Activated naive CD8-positive, alpha-beta T cell treated with anti-CD3 and anti-CD28 coated beads, Interleukin-2, amount 50 U/mL, for 24 hours (primary cell): ENCODE measurements at regions not wholly inside any gene's neighbourhood (a gene's known extent, or its start where the extent isn't known, plus 50 kb on each side); places are given as distances from the start of the nearest gene placed in this dataset.

ENCODE experiments used
- ATAC-seq: fragments of 150-1000 bp; cut with Tn5 transposase; one replicate; pipeline ENCODE4 v1.10.0; 2021
- DNase-seq: peaks from one replicate; pipeline ENCODE4 v3.0.0; 2021
- H3K27ac Mint-ChIP-seq: one replicate; pipeline ENCODE4 v1.8.0; 2021; ENCODE audit warnings: mild to moderate bottlenecking, mixed read lengths
- H3K27me3 Mint-ChIP-seq: one replicate; pipeline ENCODE4 v1.8.0; 2021; ENCODE audit warnings: mixed read lengths
- H3K36me3 Mint-ChIP-seq: one replicate; pipeline ENCODE4 v1.8.0; 2021; ENCODE audit warnings: low read depth, mixed read lengths
- H3K4me1 Mint-ChIP-seq: one replicate; pipeline ENCODE4 v1.8.0; 2021; ENCODE audit warnings: mixed read lengths
- H3K4me3 Mint-ChIP-seq: one replicate; pipeline ENCODE4 v1.8.0; 2021; ENCODE audit warnings: mild to moderate bottlenecking, moderate library complexity, mixed read lengths
- H3K9me3 Mint-ChIP-seq: one replicate; pipeline ENCODE4 v1.8.0; 2021; ENCODE audit warnings: mixed read lengths

DNA sequence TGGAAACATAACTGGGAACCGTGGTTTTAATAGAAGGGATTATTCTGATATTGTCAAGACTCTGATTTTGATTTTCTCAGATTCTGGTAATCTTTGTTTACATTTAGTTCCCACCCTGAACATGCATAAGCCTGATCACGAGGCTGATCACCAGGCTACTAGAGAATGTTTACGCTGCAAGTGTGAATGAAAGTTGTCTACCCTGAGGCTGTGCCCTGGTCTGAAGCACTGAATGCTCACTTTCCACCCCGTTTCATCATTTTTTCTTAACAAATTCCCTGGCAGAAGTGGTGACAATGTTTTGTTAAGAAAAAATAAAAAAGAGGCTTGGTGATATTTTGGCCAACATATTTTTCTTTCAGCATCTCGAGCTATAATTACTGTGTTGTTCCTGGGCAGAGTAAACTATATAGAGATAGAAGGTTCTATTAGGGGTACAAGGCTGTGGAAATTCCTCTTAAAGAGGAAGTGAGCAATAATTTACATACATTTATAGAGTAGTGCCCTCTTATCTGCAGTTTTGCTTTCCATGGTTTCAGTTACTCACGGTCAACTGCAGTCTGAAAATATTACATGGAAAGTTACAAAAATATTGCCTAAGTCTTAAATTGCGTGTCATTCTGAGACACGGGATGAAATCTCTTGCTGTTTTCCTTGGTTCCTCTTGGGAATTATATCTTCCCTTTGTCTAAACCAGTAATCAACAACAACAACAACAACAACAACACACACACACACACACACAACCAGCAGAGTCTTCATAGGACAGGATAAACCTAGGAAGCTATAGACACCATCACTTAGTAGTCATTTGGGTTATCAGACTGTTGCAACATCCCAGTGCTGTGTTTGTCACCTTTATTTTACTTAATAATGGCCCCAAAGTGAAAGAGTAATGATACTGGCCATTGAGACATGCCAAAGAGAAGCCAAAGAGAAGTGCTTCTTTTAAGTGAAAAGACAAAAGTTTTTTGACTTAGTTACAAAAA lies 566.6 kb upstream of the CITED2 start:
- ATAC-seq (no peak), DNase-seq (no peak)
- Mint-ChIP-seq H3K9me3 (no peaks in the 10 kb centered on the region), H3K4me1 (peaks cover 8% of the 10 kb centered on the region), H3K27me3 (peaks cover 3% of the 10 kb centered on the region), H3K27ac (no peak overlapping the region), H3K36me3 (no peaks in the 10 kb centered on the region), H3K4me3 (no peak overlapping the region)

- Mint-ChIP-seq H3K4me1 (peaks cover 8% of the 10 kb centered on the region), H3K27me3 (peaks cover 3% of the 10 kb centered on the region), H3K27ac (no peak overlapping the region), H3K36me3 (no peaks in the 10 kb centered on the region), H3K9me3 (no peaks in the 10 kb centered on the region), H3K4me3 (no peak overlapping the region)
- ATAC-seq: no peak
- DNase-seq: no peak
Observed at GRCh38 chr6:139939189-139939979, 564.9 kb upstream of the CITED2 start.

DNA sequence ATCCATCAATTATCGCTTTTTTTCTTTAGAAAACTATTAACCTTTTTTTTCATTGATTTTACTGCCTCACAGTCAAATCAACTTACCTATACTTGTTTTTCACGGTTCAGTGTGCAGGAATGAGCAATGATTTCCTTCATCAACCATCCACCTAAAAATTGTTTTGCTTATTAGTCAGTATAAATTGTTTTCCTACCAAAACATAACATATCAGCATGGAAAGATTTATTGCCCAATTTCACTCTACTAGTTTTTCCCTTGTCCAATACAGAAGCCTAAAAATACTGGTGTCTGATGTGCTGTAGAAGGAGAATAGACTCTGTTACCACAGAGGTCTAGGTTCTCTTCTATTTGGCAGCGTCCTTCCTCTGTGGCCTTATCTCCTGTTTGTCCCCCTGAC lies 558.2 kb upstream of the CITED2 start:
- ATAC-seq: no peak
- Mint-ChIP-seq H3K4me1 (no peaks in the 10 kb centered on the region), H3K27me3 (no peaks in the 10 kb centered on the region), H3K9me3 (no peaks in the 10 kb centered on the region), H3K36me3 (no peaks in the 10 kb centered on the region), H3K27ac (no peak overlapping the region), H3K4me3 (no peak overlapping the region)
- no peak for DNase-seq

DNA sequence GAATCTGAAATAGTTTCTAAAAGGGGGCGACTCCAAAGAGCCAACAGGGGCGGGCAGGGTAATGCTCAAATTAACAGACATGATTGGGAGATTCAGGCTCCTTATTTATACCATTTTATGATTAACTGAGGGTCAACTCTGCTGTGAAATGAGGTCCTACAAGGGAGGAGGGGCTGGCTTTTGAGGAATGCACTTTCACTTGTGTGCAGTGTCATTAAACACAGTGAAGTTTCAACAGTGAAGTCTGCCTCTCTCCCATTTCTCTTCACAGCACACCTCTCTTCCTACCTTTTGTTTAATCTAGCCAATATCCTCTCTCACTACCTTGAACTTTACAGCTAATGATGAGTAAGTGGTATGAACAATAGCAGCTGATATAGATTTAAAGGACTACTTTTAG lies 557.3 kb upstream of the CITED2 start:
- Mint-ChIP-seq H3K4me3 (no peak overlapping the region), H3K4me1 (no peaks in the 10 kb centered on the region), H3K27me3 (no peaks in the 10 kb centered on the region), H3K27ac (no peak overlapping the region), H3K9me3 (no peaks in the 10 kb centered on the region), H3K36me3 (no peaks in the 10 kb centered on the region)
- ATAC-seq (no peak), DNase-seq (no peak)

DNA sequence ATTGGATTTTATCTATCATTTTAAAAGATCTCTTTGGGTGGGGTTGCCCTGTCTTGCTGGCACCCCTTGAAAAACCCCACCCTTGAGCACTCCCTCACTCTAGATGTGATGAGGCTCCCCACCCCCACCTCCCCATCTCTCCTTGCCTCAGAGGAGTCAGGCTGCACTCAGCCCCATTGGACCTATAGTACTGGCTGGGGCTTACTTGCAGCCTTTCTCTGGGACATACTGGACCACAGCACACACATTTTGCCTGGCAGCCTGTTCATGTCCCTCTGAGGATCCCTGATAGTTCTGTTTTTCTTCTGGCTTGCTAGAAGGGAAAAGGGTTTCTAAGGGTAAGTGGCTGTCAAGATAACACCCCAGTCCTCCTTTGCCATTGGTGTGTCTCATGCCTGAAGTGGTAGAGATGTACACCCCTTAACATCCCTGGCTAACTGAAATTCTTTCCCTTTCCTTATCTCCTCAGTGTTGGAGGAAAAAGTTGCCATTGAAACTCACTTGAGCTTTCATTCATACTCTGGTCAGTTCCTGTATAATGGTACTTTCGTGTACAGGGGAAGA lies 553.4 kb upstream of the CITED2 start:
- DNase-seq (no peak), ATAC-seq (no peak)
- Mint-ChIP-seq H3K36me3 (no peaks in the 10 kb centered on the region), H3K27ac (no peak overlapping the region), H3K9me3 (no peaks in the 10 kb centered on the region), H3K4me1 (no peaks in the 10 kb centered on the region), H3K27me3 (no peaks in the 10 kb centered on the region), H3K4me3 (no peak overlapping the region)

DNA sequence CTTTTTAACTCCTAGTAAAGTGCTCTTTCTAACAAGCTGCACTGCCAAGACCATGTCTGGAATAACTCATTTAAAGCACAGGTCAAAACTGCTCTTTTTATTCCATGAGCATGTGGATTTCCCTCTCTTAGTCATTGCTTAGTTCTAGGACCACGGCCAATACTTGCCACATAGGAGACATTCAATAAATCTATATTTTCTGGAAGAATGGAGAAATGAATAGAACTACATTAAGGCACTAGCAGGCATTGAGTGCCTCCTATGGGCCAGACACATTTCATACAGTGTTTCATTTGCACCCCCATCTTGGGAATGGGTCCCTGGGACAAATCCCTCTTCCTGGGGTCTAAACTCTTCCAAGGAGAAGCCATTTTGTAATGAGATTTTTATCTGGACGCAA lies 552.8 kb upstream of the CITED2 start:
- H3K27me3 Mint-ChIP-seq: no peaks in the 10 kb centered on the region
- DNase-seq (no peak), ATAC-seq (no peak)
- no peaks in the 10 kb centered on the region for H3K4me1 Mint-ChIP-seq
- H3K9me3 Mint-ChIP-seq: no peaks in the 10 kb centered on the region
- no peak overlapping the region for H3K4me3 Mint-ChIP-seq
- no peaks in the 10 kb centered on the region for H3K36me3 Mint-ChIP-seq
- no peak overlapping the region for H3K27ac Mint-ChIP-seq

DNA sequence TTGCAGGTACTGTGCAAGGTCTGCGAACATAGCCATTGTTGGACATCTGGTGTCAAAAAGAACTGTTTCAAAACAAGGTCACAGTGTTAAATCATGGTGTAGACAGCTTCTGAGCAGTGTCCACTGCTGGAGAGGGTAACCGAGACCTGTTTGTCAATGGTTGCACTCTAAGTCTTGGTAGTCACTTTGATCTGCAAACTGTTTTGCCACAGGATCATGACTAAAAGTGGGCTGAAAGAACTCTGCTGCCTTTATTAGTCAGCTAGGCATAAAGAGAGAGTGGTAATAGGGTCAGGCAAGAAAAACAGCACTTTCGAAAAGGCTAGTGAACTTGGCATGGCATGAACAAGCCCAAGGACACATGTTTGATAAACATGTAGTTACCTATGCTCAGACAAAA lies 552.3 kb upstream of the CITED2 start:
- peaks cover 2% of the 10 kb centered on the region for H3K27me3 Mint-ChIP-seq
- H3K27ac Mint-ChIP-seq: no peak overlapping the region
- no peak overlapping the region for H3K4me3 Mint-ChIP-seq
- no peaks in the 10 kb centered on the region for H3K9me3 Mint-ChIP-seq
- no peak for ATAC-seq
- H3K36me3 Mint-ChIP-seq: no peaks in the 10 kb centered on the region
- H3K4me1 Mint-ChIP-seq: no peaks in the 10 kb centered on the region
- DNase-seq: no peak

DNA sequence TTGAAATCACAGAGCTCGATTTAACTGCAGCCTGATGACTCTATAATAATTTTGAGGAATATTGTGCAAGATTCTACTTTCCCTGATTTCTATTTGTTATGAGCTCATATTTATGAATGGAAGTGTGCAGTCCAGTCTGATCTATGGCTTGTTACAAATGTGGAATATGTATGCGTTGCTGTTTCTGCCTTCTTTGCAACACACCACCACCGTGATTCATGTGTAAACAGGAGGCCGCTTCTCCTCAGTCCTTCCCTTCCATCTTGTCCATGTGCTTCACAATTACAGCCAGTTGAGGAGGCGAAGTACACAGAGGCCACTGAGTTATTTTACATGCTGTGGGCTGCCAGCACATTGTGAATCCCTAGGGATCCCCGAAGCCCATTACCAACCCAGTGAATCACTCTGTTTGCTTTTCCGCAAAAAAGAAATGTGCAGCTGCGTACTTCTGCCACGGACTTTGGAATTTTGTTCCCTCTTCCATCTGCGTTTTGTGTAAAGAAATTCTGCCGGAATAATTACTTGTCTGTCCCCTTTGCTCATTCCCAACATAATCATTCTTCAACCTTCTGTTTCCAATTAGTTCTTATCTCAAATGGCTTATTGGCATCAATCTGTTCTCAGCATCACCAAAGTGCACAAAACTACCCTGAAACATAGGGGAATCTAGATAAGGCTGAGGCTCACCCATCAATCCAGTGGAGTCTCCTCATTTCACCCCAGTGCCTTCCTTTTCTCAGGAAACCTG lies 551.6 kb upstream of the CITED2 start:
- DNase-seq: no peak
- no peaks in the 10 kb centered on the region for H3K4me1 Mint-ChIP-seq
- H3K36me3 Mint-ChIP-seq: no peaks in the 10 kb centered on the region
- H3K27ac Mint-ChIP-seq: no peak overlapping the region
- H3K27me3 Mint-ChIP-seq: peaks cover 6% of the 10 kb centered on the region
- no peaks in the 10 kb centered on the region for H3K9me3 Mint-ChIP-seq
- H3K4me3 Mint-ChIP-seq: no peak overlapping the region
- no peak for ATAC-seq

GRCh38 chr6:139923964-139924475 lies 549.6 kb upstream of the CITED2 start:
- Mint-ChIP-seq H3K27me3 (peaks cover 6% of the 10 kb centered on the region), H3K36me3 (no peaks in the 10 kb centered on the region), H3K4me3 (no peak overlapping the region), H3K9me3 (no peaks in the 10 kb centered on the region), H3K4me1 (peaks cover 3% of the 10 kb centered on the region), H3K27ac (no peak overlapping the region)
- DNase-seq (no peak), ATAC-seq (no peak)

DNA sequence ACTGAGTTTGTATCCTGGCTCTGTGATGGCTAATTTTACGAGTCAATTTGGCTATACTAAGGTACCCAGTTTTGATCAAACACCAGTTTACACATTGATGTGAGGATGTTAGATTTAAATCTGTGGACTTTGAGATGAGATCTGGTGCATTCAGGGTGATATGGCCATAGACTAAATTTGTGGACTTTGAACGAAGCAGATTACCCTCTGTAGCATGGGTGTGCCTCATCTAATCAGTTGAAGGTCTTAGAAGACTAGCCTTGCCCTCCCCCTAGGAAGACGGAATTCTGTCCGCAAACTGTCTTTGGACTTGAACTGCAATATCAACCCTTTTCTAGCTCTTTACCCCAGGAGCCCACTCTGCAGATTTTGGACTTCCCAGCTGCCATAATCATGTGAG lies 547.8 kb upstream of the CITED2 start:
- no peak for DNase-seq
- Mint-ChIP-seq H3K4me3 (no peak overlapping the region), H3K27ac (no peak overlapping the region), H3K36me3 (no peaks in the 10 kb centered on the region), H3K27me3 (peaks cover 10% of the 10 kb centered on the region), H3K9me3 (no peaks in the 10 kb centered on the region), H3K4me1 (peaks cover 3% of the 10 kb centered on the region)
- no peak for ATAC-seq

DNA sequence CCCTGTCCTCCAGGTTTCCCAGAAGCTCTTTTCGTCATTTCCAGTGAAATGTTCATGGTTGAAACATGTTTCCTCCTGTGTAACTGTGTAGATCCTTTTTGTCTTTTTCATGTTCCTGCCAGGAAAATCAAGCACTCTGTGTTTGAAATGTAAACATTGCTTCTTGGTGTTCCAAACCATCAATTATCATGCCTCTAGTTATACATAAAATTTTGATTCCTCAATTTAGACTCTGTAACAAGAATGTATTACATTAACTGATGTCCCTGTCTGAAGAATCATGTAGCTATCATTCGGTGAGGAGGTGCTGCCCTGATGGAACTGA lies 546.3 kb upstream of the CITED2 start:
- DNase-seq (no peak), ATAC-seq (no peak)
- H3K27ac Mint-ChIP-seq: no peak overlapping the region
- peaks cover 12% of the 10 kb centered on the region for H3K27me3 Mint-ChIP-seq
- no peaks in the 10 kb centered on the region for H3K9me3 Mint-ChIP-seq
- peaks cover 3% of the 10 kb centered on the region for H3K4me1 Mint-ChIP-seq
- no peaks in the 10 kb centered on the region for H3K36me3 Mint-ChIP-seq
- H3K4me3 Mint-ChIP-seq: no peak overlapping the region

- no peaks in the 10 kb centered on the region for H3K36me3 Mint-ChIP-seq
- peaks cover 3% of the 10 kb centered on the region for H3K4me1 Mint-ChIP-seq
- no peak overlapping the region for H3K27ac Mint-ChIP-seq
- no peak overlapping the region for H3K4me3 Mint-ChIP-seq
- no peak for DNase-seq
- ATAC-seq: no peak
- no peaks in the 10 kb centered on the region for H3K9me3 Mint-ChIP-seq
- peaks cover 12% of the 10 kb centered on the region for H3K27me3 Mint-ChIP-seq
Observed at GRCh38 chr6:139920027-139920775, 545.8 kb upstream of the CITED2 start.

DNA sequence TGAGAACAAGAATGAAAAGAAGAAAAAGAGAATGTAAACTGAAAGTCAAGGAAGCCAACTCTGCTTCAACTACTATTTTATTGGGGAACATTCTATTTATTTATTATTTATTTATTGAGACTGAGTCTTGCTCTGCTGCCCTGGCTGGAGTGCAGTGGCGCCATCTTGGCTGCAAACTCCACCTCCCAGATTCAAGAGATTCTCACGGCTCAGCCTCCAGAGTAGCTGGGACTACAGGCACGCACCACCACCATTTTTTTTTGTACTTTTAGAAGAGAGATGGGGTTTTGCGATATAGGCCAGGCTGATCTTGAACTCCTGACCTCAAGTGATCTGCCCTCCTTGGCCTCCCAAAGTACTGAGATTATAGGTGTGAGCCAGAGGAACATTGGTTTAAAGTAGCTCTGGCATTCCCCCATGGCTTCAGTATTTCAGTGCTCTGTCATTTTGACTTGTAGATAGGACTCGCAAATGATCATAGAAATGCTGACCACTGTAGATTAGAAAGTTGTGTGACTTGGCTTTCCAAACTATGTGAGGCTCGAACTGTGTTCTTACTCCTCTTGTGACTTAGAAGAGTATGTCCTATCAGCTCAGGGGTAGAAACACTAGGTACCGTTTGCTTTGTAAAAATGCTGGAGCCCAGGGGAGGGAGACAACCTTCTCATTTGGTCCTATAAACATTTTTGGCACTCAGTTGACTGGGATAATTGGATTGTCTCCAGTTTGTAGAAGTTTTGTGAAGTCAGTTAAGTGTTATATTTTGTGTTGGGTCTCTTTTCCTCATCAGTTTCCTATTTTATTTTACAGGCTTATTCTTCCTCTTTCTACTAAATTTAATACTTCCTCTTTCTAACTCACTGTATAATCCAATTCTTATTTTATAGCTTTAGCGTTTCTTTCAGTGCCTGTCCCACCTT lies 544.9 kb upstream of the CITED2 start:
- H3K27ac Mint-ChIP-seq: no peak overlapping the region
- H3K36me3 Mint-ChIP-seq: no peaks in the 10 kb centered on the region
- peaks cover 13% of the 10 kb centered on the region for H3K27me3 Mint-ChIP-seq
- no peaks in the 10 kb centered on the region for H3K9me3 Mint-ChIP-seq
- peaks cover 3% of the 10 kb centered on the region for H3K4me1 Mint-ChIP-seq
- no peak overlapping the region for H3K4me3 Mint-ChIP-seq
- ATAC-seq (no peak), DNase-seq (no peak)
